Calu3 (cell line): ENCODE measurements at regions not wholly inside any gene's neighbourhood (a gene's known extent, or its start where the extent isn't known, plus 50 kb on each side); places are given as distances from the start of the nearest gene placed in this dataset.

Experiments
- BruUV-seq: library from RNA; stranded (reverse); fragments of 400-500 nt; replicated peaks from 2 replicates; lab custom pipeline; 2021; lab: Mats Ljungman, UMichigan
- CTCF ChIA-PET: fragments of 300-600 bp; sonication (Branson Sonifier 250); formaldehyde crosslinking; loops from one replicate; lab custom pipeline; 2022; ENCODE audit warnings: antibody characterized with exemption; lab: Charles Lee
- DNase-seq: peaks from one replicate; pipeline ENCODE4 v3.0.0; 2022
- H3K27ac Mint-ChIP-seq: one replicate; pipeline ENCODE4 v1.8.0; 2022; ENCODE audit warnings: mixed read lengths; ENCODE audit not compliant: unreplicated experiment
- H3K27me3 Mint-ChIP-seq: one replicate; pipeline ENCODE4 v1.8.0; 2022; ENCODE audit warnings: mixed read lengths; ENCODE audit not compliant: unreplicated experiment
- H3K36me3 Mint-ChIP-seq: one replicate; pipeline ENCODE4 v1.8.0; 2022; ENCODE audit warnings: mild to moderate bottlenecking, moderate library complexity, mixed read lengths; ENCODE audit not compliant: insufficient read depth, unreplicated experiment
- H3K4me1 Mint-ChIP-seq: one replicate; pipeline ENCODE4 v1.8.0; 2022; ENCODE audit warnings: mild to moderate bottlenecking, low read depth, mixed read lengths; ENCODE audit not compliant: unreplicated experiment
- H3K4me3 Mint-ChIP-seq: one replicate; pipeline ENCODE4 v1.8.0; 2022; ENCODE audit warnings: mild to moderate bottlenecking, low read depth, moderate library complexity, mixed read lengths; ENCODE audit not compliant: unreplicated experiment
- H3K9me3 Mint-ChIP-seq: one replicate; pipeline ENCODE4 v1.8.0; 2022; ENCODE audit warnings: low read depth, mixed read lengths; ENCODE audit not compliant: unreplicated experiment
- intact Hi-C: fragments of 100-400 bp; cut with micrococcal nuclease; formaldehyde crosslinking; loops from one replicate; pipeline ENCODE4 v1.10.0; 2022; ENCODE audit not compliant: unreplicated experiment
- TF ChIP-seq, protein P1 (sequence below): fragments of 200-600 bp; IDR thresholded peaks from one replicate; pipeline ENCODE4 v1.8.0; 2022; ENCODE audit warnings: antibody characterized with exemption; ENCODE audit not compliant: unreplicated experiment

DNA sequence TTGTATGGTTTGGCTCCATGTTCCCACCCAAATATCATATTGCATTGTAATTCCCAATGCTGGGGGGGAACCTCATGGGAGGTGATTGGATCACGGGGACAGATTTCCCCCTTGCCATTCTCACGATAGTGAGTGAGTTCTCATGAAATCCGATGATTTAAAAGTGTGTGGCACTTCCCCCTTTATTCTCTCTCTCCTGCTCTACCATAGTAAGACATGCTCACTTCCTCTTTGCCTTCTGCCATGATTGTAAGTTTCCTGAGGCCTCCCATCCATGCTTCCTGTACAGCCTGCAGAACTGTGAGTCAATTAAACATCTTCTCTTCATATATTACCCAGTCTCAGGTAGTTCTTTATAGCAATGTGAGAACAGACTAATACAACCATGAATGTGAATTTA, 211.6 kb upstream of the NR5A2 start:
- Mint-ChIP-seq H3K9me3 (peaks cover 5% of the 10 kb centered on the region), H3K27me3 (no peaks in the 10 kb centered on the region), H3K4me3 (no peak overlapping the region), H3K36me3 (no peaks in the 10 kb centered on the region), H3K4me1 (no peaks in the 10 kb centered on the region), H3K27ac (no peak overlapping the region)
- CTCF ChIA-PET, result interaction anchor here (0.5 kb wide), 1 partner anchor 155 kb away, joined by 4 read pairs; no protein-coding TSS in a partner anchor
- TF ChIP-seq, protein P1, sequence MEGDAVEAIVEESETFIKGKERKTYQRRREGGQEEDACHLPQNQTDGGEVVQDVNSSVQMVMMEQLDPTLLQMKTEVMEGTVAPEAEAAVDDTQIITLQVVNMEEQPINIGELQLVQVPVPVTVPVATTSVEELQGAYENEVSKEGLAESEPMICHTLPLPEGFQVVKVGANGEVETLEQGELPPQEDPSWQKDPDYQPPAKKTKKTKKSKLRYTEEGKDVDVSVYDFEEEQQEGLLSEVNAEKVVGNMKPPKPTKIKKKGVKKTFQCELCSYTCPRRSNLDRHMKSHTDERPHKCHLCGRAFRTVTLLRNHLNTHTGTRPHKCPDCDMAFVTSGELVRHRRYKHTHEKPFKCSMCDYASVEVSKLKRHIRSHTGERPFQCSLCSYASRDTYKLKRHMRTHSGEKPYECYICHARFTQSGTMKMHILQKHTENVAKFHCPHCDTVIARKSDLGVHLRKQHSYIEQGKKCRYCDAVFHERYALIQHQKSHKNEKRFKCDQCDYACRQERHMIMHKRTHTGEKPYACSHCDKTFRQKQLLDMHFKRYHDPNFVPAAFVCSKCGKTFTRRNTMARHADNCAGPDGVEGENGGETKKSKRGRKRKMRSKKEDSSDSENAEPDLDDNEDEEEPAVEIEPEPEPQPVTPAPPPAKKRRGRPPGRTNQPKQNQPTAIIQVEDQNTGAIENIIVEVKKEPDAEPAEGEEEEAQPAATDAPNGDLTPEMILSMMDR, result no peak
- intact Hi-C loops, result no loop called here
- DNase-seq, result no peak
- BruUV-seq, result no TSS peak

DNA sequence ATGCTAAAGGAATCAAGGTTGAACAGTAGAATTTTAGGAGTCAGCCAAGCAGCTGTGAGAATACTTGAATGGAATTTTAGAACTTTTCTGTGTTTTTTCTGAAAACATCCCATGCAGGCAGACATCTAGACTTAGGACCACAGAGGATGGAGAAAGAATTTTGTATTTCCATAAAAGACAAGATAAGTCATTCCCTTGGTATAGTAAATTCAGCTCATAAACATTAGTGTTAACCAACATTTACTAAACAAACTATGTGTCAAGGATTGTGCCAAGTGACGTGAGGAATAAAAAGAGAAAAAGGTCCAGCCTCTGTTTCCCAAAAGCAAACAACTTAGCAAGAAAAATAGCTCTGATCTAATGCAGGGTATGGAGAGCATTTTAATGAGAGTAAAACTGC, 210.2 kb upstream of the NR5A2 start:
- no peak overlapping the region for H3K27ac Mint-ChIP-seq
- no TSS peak for BruUV-seq
- no peaks in the 10 kb centered on the region for H3K27me3 Mint-ChIP-seq
- H3K36me3 Mint-ChIP-seq, result no peaks in the 10 kb centered on the region
- TF ChIP-seq, protein P1, result no peak
- no peak overlapping the region for H3K4me3 Mint-ChIP-seq
- H3K4me1 Mint-ChIP-seq, result no peaks in the 10 kb centered on the region
- peaks cover 5% of the 10 kb centered on the region for H3K9me3 Mint-ChIP-seq
- intact Hi-C loops, result no loop called here
- CTCF ChIA-PET, result no interaction called here
- no peak for DNase-seq

DNA sequence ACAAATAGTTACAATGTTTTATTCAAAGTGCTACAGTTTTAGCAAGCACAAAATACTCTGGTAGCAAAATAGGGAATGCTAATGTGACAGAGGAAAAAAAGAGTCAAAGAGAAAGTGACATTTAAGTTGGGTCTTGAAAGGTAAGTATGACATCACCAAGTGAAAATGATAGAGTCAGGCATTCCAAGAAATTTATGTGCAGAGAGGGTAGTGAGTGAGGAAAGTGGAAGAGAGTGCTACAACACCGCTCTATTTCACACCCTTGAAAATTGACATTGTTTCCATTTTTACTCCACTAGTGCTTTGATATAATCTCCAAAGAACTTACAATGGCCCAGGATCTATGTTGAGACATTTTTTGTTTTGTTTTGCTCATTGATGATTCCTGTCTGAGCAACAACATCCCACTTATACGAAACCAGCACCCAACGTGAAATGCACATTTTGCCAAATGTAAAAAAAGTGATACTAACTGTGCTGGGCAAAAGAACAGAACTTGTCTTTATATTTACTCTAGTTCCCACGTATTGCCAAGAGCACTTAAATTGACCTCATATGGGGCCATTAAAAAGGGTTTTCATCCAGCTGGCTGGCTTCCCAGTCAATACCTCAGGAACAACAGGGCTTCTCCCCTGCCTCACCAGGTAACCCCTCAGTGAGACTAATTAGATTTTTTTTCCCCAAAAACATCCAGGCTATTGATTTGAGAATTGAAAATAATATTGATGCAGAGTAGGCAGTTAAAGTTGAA, 206.3 kb upstream of the NR5A2 start:
- intact Hi-C loops, result no loop called here
- Mint-ChIP-seq H3K4me3 (no peak overlapping the region), H3K27ac (no peak overlapping the region)

DNA sequence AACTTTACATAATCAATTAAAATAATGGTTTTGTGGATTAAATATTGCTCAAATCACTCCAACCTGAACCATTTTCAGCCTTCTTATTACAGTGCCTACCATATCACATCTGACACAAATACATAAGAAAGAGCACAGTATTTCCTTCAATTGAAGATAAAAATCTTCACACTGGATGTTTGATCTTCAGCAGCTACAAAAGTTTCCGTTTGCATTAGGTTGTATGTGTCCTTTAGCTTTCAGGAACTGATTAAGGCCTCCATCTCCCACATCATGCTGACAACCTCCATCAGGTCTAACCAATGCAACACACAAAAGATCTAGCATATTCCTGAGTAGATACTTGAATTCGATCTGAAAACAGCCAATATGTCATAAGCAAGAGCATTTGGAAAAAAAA, 195.1 kb upstream of the NR5A2 start:
- H3K27me3 Mint-ChIP-seq, result no peaks in the 10 kb centered on the region
- TF ChIP-seq, protein P1, result no peak
- no peaks in the 10 kb centered on the region for H3K36me3 Mint-ChIP-seq
- H3K4me1 Mint-ChIP-seq, result no peaks in the 10 kb centered on the region
- no peak for DNase-seq
- no peaks in the 10 kb centered on the region for H3K9me3 Mint-ChIP-seq
- CTCF ChIA-PET, result no interaction called here
- no peak overlapping the region for H3K4me3 Mint-ChIP-seq
- BruUV-seq, result no TSS peak
- intact Hi-C loops, result no loop called here
- H3K27ac Mint-ChIP-seq, result no peak overlapping the region

More for the DNA sequence above, 206.3 kb upstream of the NR5A2 start:
- DNase-seq, result no peak
- no peaks in the 10 kb centered on the region for H3K9me3 Mint-ChIP-seq
- no peaks in the 10 kb centered on the region for H3K4me1 Mint-ChIP-seq
- TF ChIP-seq, protein P1, result no peak
- H3K27me3 Mint-ChIP-seq, result no peaks in the 10 kb centered on the region
- CTCF ChIA-PET, result no interaction called here
- no TSS peak for BruUV-seq
- H3K36me3 Mint-ChIP-seq, result no peaks in the 10 kb centered on the region
